HCT116 (cell line): ENCODE measurements at regions not wholly inside any gene's neighbourhood (a gene's known extent, or its start where the extent isn't known, plus 50 kb on each side); places are given as distances from the start of the nearest gene placed in this dataset.

Source experiments
- ATAC-seq: fragments of 200-7000 bp; cut with Tn5 transposase; 2 replicates; pipeline ENCODE4 v1.9.1; 2020; ENCODE audit warnings: mild to moderate bottlenecking, moderate library complexity
- BruUV-seq: library from RNA; stranded (reverse); fragments of 400-500 nt; replicated peaks from 2 replicates; lab custom pipeline; 2021; lab: Mats Ljungman, UMichigan
- CTCF ChIA-PET: fragments of 300-600 bp; sonication (Branson Sonifier 250); formaldehyde crosslinking; loops from one replicate; lab custom pipeline; 2021; ENCODE audit warnings: antibody characterized with exemption; lab: Charles Lee
- POLR2A ChIA-PET: fragments of 300-600, 350-600 bp; sonication (Branson Sonifier 250); formaldehyde crosslinking; loops from one replicate; lab custom pipeline; 2021; ENCODE audit warnings: antibody characterized with exemption; lab: Charles Lee
- RAD21 ChIA-PET, 2 experiments: fragments of 300-600 bp; sonication (Branson Sonifier 250); formaldehyde crosslinking; loops; one replicate each; lab custom pipeline; 2023; ENCODE audit warnings: low total read pairs in 2 of 2; ENCODE audit not compliant: uncharacterized antibody in 2 of 2, unreplicated experiment in 2 of 2, low non-redundant PET in 1 of 2; lab: Charles Lee
- DNase-seq: peaks from one replicate; pipeline ENCODE4 v3.0.0-alpha.2; 2010; ENCODE audit warnings: low read depth, low spot score
- H2AFZ ChIP-seq: fragments of 200-600 bp; shearing (Covaris generic), sonication (generic); 2 replicates; pipeline ENCODE4 v1.6.1; 2017; ENCODE audit warnings: low read depth, mixed run types, mixed read lengths, antibody characterized with exemption, low read length; ENCODE audit not compliant: poor library complexity, severe bottlenecking
- H3K27ac ChIP-seq: 2 replicates; pipeline ENCODE4 v1.5.1; 2012; ENCODE audit warnings: low read depth, low read length
- H3K27me3 ChIP-seq: fragments of 200-600 bp; sonication (generic); 2 replicates; pipeline ENCODE4 v1.6.1; 2016; ENCODE audit warnings: mixed run types, low read length, mixed read lengths; ENCODE audit not compliant: insufficient read depth
- H3K36me3 ChIP-seq, 2 experiments: fragments of 200-500 bp in 1 of 2; fragments of 200-600 bp in 1 of 2; sonication (Bioruptor generic) in 1 of 2; sonication (generic) in 1 of 2; 2 replicates each; pipeline versions ENCODE4 v1.5.1 to v1.6.1; 2014 to 2016; ENCODE audit warnings: low read length in 2 of 2, inconsistent platforms in 1 of 2, mixed read lengths in 1 of 2, mixed run types in 1 of 2; ENCODE audit not compliant: insufficient read depth in 2 of 2, control insufficient read depth in 1 of 2
- H3K4me1 ChIP-seq, 2 experiments: fragments of 200-600 bp in 1 of 2; sonication (generic) in 1 of 2; 2 replicates each; pipeline versions ENCODE4 v1.5.1 to v1.6.1; 2012 to 2017; ENCODE audit warnings: low read length in 2 of 2, inconsistent platforms in 1 of 2, mild to moderate bottlenecking in 1 of 2, mixed read lengths in 1 of 2, mixed run types in 1 of 2, moderate library complexity in 1 of 2; ENCODE audit not compliant: insufficient read depth in 2 of 2, control insufficient read depth in 1 of 2
- H3K4me2 ChIP-seq: fragments of 200-600 bp; sonication (generic); 2 replicates; pipeline ENCODE4 v1.6.1; 2017; ENCODE audit warnings: mixed run types, low read length, mixed read lengths
- H3K4me3 ChIP-seq, 2 experiments: fragments of 200-600 bp in 1 of 2; sonication (generic) in 1 of 2; replicated peaks in 1 of 2; 2 replicates each; pipeline ENCODE4 v1.5.1; 2011 to 2016; ENCODE audit warnings: low read length in 2 of 2, control low read depth in 1 of 2, low read depth in 1 of 2, mild to moderate bottlenecking in 1 of 2, mixed read lengths in 1 of 2, mixed run types in 1 of 2
- H3K79me2 ChIP-seq: fragments of 200-600 bp; sonication (generic); 2 replicates; pipeline ENCODE4 v1.6.1; 2017; ENCODE audit warnings: mild to moderate bottlenecking, mixed run types, low read length, moderate library complexity, mixed read lengths; ENCODE audit not compliant: insufficient read depth
- H3K9ac ChIP-seq: fragments of 200-600 bp; sonication (generic); 2 replicates; pipeline ENCODE4 v1.6.1; 2016; ENCODE audit warnings: low read length, mixed read lengths
- H3K9me2 ChIP-seq: fragments of 200-600 bp; sonication (generic), shearing (Covaris generic); 2 replicates; pipeline ENCODE4 v1.6.1; 2017; ENCODE audit warnings: mixed run types, mild to moderate bottlenecking, moderate library complexity; ENCODE audit not compliant: insufficient read depth
- H3K9me3 ChIP-seq, 2 experiments: fragments of 200-500 bp in 1 of 2; fragments of 200-600 bp in 1 of 2; sonication (Bioruptor generic) in 1 of 2; sonication (generic) in 1 of 2; 2 replicates each; pipeline ENCODE4 v1.6.1; 2014 to 2017; ENCODE audit warnings: low read length in 2 of 2, mixed read lengths in 2 of 2, inconsistent platforms in 1 of 2, low read depth in 1 of 2, mild to moderate bottlenecking in 1 of 2, mixed run types in 1 of 2, moderate library complexity in 1 of 2; ENCODE audit not compliant: control insufficient read depth in 1 of 2, insufficient read depth in 1 of 2
- H4K20me1 ChIP-seq: fragments of 200-600 bp; sonication (generic), shearing (Covaris generic); 2 replicates; pipeline ENCODE4 v1.6.1; 2017; ENCODE audit warnings: mixed run types, mild to moderate bottlenecking, moderate library complexity; ENCODE audit not compliant: insufficient read depth
- CBX3 ChIP-seq: IDR thresholded peaks from 2 replicates; pipeline ENCODE4 v1.6.1; 2012; ENCODE audit warnings: low read depth
- CTCF ChIP-seq, 3 experiments: fragments of 200-600 bp in 1 of 3; sonication (generic) in 1 of 3; IDR thresholded peaks in 2 of 3; conservative IDR thresholded peaks in 1 of 3; 2 replicates each; pipeline ENCODE4 v1.5.1; 2012 to 2017; ENCODE audit warnings: low read depth in 2 of 3, low read length in 2 of 3, antibody characterized with exemption in 1 of 3, borderline replicate concordance in 1 of 3, control low read depth in 1 of 3, mild to moderate bottlenecking in 1 of 3, mixed read lengths in 1 of 3, mixed run types in 1 of 3, moderate library complexity in 1 of 3; ENCODE audit not compliant: insufficient read depth in 1 of 3
- ELF1 ChIP-seq: IDR thresholded peaks from 2 replicates; pipeline ENCODE4 v1.6.1; 2012; ENCODE audit warnings: low read depth, borderline replicate concordance
- EZH2phosphoT487 ChIP-seq: fragments of 200-600 bp; IDR thresholded peaks from 2 replicates; pipeline ENCODE4 v1.6.1; 2018; ENCODE audit warnings: antibody characterized with exemption, borderline replicate concordance
- FOSL1 ChIP-seq: IDR thresholded peaks from 2 replicates; pipeline ENCODE4 v1.6.1; 2012; ENCODE audit warnings: low read depth
- JUND ChIP-seq: IDR thresholded peaks from 2 replicates; pipeline ENCODE4 v1.6.1; 2012
- POLR2A ChIP-seq: IDR thresholded peaks from 2 replicates; pipeline ENCODE4 v1.7.0; 2011; ENCODE audit warnings: borderline replicate concordance; ENCODE audit not compliant: insufficient read depth, insufficient read length; ENCODE audit errors: extremely low read depth
- POLR2AphosphoS5 ChIP-seq: IDR thresholded peaks from 2 replicates; pipeline ENCODE4 v1.6.1; 2011; ENCODE audit warnings: mild to moderate bottlenecking, low read depth, low read length, moderate library complexity
- RAD21 ChIP-seq: IDR thresholded peaks from 2 replicates; pipeline ENCODE4 v1.6.1; 2012; ENCODE audit warnings: low read depth, mild to moderate bottlenecking
- REST ChIP-seq: IDR thresholded peaks from 2 replicates; pipeline ENCODE4 v1.6.1; 2012; ENCODE audit warnings: low read depth
- SP1 ChIP-seq: IDR thresholded peaks from 2 replicates; pipeline ENCODE4 v1.6.1; 2012; ENCODE audit warnings: low read depth
- SRF ChIP-seq: IDR thresholded peaks from 2 replicates; pipeline ENCODE4 v1.6.1; 2012; ENCODE audit warnings: low read depth
- TCF7L2 ChIP-seq: IDR thresholded peaks from 2 replicates; pipeline ENCODE4 v1.7.0; 2011; ENCODE audit warnings: borderline replicate concordance, inconsistent platforms; ENCODE audit not compliant: insufficient read depth, insufficient read length; ENCODE audit errors: extremely low read depth
- YY1 ChIP-seq: IDR thresholded peaks from 2 replicates; pipeline ENCODE4 v1.6.1; 2011; ENCODE audit warnings: low read length, low read depth, moderate library complexity, mild to moderate bottlenecking; ENCODE audit not compliant: insufficient replicate concordance; ENCODE audit errors: extremely low read depth
- ZNF274 ChIP-seq: fragments of 200-500 bp; sonication (Bioruptor generic); IDR thresholded peaks from 2 replicates; pipeline ENCODE4 v1.6.1; 2014; ENCODE audit warnings: mild to moderate bottlenecking, low read depth, low read length, inconsistent platforms
- intact Hi-C: fragments of 100-400 bp; cut with micrococcal nuclease; formaldehyde crosslinking; loops from 2 replicates; pipeline ENCODE4 v1.10.0; 2022
- TF ChIP-seq, protein P1 (sequence below): IDR thresholded peaks from 2 replicates; pipeline ENCODE4 v1.6.1; 2011; ENCODE audit warnings: mild to moderate bottlenecking, low read length, moderate library complexity; ENCODE audit not compliant: insufficient replicate concordance; ENCODE audit errors: extremely low read depth
- TF ChIP-seq, protein P2 (sequence below): IDR thresholded peaks from 2 replicates; pipeline ENCODE4 v1.6.1; 2012
- TF ChIP-seq, protein P3 (sequence below): IDR thresholded peaks from 2 replicates; pipeline ENCODE4 v1.6.1; 2012

DNA sequence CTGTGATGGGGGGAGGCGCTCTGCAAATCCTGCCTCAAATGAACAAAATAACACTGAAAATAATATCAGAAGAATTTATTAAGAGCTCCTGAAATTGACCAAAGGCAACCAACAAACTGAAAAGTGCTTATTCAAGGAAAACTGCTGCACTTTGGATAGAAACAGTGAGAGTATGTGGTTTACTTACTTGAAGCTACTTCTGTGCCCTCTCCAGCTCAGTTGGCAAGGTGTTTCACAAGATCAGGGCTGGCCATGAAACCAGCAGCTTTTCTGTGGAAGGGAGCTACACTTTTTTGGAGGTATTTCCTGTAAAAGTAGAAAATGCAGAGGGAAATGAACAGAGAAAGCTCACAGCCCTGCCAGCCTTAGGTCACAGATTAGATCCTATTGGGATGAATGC is 310.0 kb upstream of the SPAG17 start:
- H2AFZ ChIP-seq: no peak overlapping the region

More for the DNA sequence above, 310.0 kb upstream of the SPAG17 start:
- DNase-seq (no peak), ATAC-seq (no peak)
- CTCF ChIA-PET: no interaction called here
- Histone ChIP-seq H3K9me3 (peaks cover 0 to 9% of the 10 kb centered on the region in 2 experiments; a peak in 2 of 4 replicates), H3K27ac (no peak overlapping the region), H3K27me3 (no peaks in the 10 kb centered on the region), H3K4me1 (no peaks in the 10 kb centered on the region), H3K9ac (no peak overlapping the region), H3K9me2 (no peaks in the 10 kb centered on the region), H3K4me2 (no peak overlapping the region), H4K20me1 (no peaks in the 10 kb centered on the region), H3K36me3 (no peaks in the 10 kb centered on the region), H3K79me2 (no peaks in the 10 kb centered on the region), H3K4me3 (no peak overlapping the region)
- TF ChIP-seq SP1 (no peak), POLR2AphosphoS5 (no peak), REST (no peak), POLR2A (no peak), YY1 (no peak), RAD21 (no peak), FOSL1 (no peak), SRF (no peak), ELF1 (no peak), CBX3 (no peak), ZNF274 (no peak), EZH2phosphoT487 (no peak), TCF7L2 (no peak), CTCF (IDR thresholded peaks at IDR 0.05 in 2 of 3, conservative IDR thresholded peaks at IDR 0.05 in 1 of 3; ENCODE audit: borderline replicate concordance in 1 of 3, insufficient read depth in 1 of 3, low read depth in 2 of 3, low read length in 2 of 3) (no peak), JUND (no peak)
- TF ChIP-seq, protein P1, sequence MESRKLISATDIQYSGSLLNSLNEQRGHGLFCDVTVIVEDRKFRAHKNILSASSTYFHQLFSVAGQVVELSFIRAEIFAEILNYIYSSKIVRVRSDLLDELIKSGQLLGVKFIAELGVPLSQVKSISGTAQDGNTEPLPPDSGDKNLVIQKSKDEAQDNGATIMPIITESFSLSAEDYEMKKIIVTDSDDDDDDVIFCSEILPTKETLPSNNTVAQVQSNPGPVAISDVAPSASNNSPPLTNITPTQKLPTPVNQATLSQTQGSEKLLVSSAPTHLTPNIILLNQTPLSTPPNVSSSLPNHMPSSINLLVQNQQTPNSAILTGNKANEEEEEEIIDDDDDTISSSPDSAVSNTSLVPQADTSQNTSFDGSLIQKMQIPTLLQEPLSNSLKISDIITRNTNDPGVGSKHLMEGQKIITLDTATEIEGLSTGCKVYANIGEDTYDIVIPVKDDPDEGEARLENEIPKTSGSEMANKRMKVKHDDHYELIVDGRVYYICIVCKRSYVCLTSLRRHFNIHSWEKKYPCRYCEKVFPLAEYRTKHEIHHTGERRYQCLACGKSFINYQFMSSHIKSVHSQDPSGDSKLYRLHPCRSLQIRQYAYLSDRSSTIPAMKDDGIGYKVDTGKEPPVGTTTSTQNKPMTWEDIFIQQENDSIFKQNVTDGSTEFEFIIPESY: no peak
- TF ChIP-seq, protein P2, sequence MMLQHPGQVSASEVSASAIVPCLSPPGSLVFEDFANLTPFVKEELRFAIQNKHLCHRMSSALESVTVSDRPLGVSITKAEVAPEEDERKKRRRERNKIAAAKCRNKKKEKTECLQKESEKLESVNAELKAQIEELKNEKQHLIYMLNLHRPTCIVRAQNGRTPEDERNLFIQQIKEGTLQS: no peak
- TF ChIP-seq, protein P3, sequence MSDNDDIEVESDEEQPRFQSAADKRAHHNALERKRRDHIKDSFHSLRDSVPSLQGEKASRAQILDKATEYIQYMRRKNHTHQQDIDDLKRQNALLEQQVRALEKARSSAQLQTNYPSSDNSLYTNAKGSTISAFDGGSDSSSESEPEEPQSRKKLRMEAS: no peak
- RAD21 ChIA-PET: no interaction called here
- POLR2A ChIA-PET: no interaction called here
- BruUV-seq: no TSS peak
- intact Hi-C loops: no loop called here
